ENCODE measurements at regions not wholly inside any gene's neighbourhood (a gene's known extent, or its start where the extent isn't known, plus 50 kb on each side); places are given as distances from the start of the nearest gene placed in this dataset.
"Not testable (repeated sequence)": the region's sequence is repeated elsewhere in the genome, so short reads cannot be mapped to it uniquely, and the experiment has no call there.

DNA sequence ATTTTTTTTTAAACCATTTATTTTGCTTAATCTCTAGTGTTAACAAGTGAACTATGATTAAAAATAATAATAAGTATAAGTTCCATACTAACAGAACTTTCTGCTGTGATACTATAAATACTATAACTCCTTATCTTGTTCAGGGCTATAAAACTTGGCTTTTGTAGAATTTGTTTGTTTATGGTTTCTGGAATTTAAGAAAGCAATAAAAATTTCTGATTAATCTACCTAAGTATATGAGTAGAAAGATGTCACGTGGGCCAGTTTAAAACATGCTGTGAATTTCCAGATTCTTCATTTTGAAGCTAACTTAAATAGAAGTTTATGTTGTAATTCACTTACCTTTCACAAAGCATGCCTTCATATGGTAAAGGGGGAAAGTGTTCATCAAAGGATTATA lies 1236.3 kb upstream of the ACVR2A start:
- no peak for DNase-seq

DNA sequence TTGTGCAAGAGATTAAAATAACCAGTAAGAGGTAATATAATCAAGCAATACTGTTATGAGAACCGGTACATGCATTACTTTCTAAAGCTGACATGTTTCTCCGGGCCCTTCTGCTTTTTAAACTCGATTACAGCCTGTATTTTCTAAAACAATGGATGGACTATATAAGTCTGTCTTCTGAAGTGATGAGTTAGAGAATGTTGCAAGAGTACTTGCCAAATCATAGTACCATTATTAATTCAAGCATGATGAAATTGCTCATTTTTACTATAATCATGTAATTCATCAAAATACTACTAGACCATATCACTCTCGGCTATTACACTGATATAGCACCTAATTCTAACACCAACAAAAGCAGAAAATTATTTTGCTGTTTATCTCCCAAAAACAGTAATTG lies 1240.3 kb upstream of the ACVR2A start:
- DNase-seq: no peak

DNA sequence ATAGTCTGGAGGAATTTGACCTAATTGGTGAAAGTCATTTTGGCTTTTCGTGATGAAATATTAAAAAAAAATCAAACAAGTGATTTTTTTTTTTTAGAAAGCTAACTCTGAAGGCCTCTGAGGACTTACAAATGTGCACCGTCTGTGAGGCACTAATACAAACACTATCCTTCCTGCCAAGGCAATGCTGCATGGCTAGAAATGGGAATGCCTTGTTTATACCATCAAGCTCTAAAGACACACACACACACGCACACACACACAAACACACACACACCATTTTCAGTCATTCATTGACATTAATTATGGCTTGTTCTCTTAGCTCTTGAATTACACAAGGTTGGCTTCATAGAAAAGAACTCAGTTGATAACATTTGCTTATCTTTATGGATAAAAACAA lies 1242.0 kb upstream of the ACVR2A start:
- DNase-seq: no peak

DNA sequence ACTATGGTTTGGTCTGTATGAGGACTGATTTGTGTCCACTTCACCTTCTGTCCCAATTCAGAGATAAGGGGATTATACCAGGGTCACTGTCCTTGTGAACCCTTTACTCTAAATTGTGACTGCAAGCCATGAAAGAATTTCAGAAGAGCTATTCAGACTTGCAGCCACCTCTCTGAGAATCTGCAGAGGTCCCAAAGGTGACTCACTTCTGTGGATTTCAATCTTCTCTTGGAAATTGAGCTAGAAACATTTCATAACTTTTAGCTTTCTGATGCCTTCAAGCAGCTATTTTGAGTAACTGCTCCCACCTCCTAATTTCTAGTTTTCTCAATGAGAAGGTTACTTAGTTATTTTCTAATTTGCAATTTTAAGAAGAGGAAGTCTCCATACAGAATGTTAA lies 1242.4 kb upstream of the ACVR2A start:
- no peak for DNase-seq

DNA sequence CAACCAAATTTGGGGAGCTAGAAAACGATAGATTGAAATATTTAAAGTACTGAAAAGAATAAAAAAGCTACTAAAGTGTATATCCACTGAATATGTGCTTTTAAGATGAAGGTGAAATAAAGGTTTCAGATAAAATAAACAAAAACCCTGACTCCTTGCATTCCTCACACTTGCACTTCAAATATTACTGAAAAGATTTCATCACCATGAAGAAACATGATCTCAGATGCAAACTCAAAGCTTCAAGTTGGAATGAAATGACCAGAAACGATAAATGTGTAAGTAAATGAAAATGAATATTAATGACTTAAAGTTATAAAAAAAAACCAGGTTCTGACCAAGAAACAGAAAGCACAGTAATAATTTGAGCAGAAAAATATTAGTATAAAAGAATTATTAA lies 1246.0 kb upstream of the ACVR2A start:
- no peak for DNase-seq

DNA sequence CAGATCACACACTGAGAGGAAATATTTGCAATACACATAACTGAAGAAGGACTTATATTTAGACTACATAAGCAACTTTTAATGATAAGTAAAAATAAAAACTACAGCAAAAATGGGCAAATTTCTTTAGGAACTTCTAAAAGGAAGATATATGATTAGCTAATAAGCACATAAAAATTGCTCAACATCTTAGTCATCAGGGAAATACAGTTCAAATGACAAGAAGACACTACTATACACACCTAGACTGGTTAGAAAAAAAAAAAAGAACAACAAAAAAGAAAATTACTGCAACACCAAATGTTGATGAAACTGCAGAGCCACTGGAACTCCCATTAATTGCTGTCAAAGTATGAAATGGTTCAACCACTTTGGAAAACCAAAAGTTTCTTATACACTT lies 1247.5 kb upstream of the ACVR2A start:
- DNase-seq: no peak

DNA sequence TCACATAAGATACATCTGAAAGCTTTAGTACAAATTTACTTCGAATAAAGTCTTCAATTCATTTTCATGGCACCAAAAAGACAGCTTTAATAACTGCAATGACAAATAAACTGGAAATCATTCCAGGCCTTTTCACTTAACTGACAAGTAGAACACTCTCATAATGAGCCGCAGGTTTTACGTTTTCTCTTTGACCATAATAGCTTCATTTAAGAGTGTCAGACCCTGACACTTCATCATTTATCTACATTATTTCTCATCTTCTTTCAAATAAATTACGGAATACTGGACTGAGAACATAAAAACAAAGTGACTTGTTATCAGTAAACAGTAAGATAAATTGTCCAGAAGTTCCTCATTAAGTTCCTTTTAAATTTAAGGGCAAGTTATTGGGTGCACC lies 1252.9 kb upstream of the ACVR2A start:
- DNase-seq: no peak

DNA sequence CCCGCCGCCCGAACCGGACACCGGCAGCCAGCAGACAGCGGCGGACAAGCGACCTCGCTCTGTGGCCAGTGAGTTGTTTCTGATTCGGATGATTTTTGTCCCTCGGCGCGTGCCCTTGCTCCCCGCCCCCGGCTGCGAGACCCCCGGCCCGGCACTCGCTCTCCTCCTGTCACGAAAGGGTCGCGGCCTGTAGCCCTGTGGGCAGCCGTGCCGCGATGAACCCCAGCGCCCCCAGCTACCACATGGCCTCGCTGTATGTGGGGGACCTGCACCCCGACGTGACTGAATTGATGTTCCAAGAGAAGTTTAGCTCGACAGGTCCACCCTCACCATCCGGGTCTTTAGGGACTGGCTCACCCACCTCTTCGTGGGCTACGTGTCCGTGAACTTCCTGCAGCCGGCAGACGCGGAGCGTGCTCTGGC lies 1257.5 kb upstream of the ACVR2A start:
- DNase-seq: no peak

DNA sequence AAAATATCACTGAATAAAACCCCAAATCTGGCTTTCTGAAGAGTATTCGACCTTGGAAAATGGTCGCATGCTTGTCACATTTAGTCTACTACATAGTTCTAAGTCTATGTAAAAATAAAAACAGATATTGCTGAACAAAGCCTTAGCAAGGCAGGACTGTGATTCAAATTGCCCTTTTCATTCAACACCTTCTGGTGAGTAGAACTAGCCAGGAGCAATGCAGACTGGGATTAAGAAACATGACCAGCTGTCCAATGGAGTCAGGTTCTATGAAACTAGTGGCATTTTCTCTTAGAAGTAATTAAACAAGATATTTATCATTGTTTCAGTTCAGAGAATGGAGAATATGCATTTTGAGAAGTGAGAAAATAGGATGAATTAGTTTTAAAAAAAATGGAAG lies 1260.5 kb upstream of the ACVR2A start:
- no peak for DNase-seq

DNA sequence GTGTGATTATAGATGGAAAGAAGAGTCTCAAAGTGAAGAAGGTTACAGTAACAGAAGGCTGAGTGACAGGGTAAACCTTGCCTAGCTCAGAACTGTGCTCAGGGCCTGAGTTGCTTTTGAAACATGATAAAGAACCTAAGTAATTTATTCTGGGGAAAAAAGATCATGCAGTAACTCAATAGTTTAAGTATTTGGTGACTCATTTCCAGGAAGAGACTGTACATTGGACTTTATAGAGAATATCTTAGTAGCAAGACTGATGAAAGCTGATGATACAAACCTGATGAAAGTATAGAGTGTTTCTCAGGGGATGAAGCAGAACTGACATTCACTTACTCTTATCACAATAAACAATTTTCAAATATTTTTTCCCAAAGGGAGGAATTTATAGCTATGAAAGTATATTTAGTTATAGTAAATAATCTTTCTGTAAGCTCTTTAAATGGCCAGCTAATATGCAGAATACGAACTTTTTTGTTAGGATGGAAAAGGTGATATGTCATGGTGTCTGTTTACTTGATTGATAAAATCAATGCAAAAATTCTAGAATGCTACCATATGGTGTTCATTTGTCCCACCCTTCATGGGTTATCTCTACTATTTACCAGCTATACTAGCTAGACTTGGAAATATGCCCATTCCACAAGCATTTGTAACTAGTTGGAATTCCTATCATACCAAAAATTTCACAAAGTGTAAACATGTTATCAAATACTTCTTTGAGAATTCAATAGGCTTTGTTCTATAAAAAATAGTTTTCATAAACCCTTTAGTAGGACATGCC lies 1265.5 kb upstream of the ACVR2A start:
- DNase-seq: no peak

DNA sequence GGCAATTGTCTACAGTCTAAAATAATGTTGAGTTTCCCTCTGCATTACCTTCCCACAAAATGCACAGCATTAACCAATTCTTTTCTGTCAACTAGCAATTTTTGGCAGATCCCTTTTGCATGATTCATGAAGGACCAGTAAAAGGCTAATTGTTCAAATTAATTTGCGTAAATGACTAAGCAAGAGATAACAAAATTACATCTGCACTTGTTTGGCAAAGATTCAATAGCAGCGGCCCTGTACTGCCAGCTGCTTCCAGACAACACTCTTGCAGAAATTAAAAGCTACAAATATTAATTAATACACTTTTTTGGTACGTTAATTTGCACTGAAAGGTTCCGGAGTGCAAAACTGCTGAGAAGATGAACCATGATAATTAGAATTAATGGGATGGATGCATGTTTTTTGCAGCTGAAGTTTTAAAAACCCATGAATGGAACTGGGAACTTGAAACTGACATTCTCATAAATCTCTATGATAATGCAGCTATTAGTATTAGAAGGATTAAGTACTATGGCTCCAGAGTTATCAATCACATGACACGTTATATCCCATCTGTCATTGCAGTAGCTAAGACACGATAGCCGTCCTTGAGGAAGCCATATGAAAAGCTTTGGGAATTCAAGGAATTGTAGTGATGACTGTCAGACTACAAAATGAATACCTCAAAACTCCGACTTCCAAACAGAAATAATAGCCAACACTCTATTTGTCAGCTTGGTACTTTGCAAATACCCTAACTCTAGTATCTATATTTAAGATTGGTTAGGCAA lies 1268.3 kb upstream of the ACVR2A start:
- no peak for DNase-seq

DNA sequence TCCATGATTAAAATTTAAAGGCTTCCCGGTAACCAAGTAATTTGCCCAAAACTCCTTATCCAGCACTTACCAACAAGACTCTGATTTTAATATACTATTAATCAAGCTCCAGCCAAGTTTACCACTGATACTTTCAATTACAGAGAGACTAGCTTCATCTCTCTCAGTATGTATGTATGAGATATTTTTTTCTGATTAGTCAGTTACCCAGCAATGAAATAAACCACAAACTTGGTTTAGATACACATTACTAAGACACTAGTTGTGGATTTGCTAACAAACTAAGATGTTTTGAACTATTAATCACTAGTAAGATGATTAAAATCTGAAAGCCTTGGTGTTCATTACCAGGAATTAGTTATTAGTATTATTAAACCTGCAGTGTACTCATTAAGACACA lies 1272.2 kb upstream of the ACVR2A start:
- DNase-seq: no peak

DNA sequence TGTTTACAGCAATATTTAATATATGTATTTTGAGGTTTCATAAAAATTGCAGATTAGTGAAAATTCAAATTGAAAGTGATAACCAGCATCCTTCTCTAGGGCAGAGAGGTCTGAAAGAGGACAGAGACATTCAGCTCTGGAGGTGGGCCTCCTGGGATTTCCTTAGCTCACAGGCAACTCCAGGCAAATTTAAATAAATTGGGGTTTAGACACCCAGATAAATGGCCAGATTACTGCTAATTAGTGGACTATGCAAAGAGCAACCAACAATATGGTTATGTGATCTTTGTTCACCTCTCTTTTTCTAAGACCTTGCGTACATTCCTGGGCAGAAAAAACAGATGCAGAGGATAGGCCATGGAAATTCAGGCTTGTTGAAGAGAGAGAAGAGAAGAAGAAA lies 1282.8 kb upstream of the ACVR2A start:
- no peak for DNase-seq

DNA sequence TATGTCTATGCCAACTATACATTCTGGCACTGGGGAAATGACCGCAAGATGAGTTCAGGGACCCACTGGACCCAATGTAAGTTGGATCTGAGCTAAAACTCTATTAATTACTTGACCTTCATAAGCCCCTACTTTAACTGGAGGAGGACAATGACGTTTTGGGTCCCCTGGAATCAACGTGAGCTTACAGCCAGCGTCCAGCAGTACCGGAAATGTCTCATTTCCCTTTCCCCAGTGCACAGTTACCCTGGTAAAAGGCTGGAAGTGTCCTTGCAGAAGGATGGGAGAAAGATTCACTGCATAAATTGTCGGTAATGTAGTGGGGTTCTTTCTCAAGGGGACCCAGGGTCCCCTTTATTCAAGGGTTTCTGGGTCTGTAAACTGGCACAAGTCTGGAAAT lies 1297.6 kb upstream of the ACVR2A start:
- DNase-seq: no peak

DNA sequence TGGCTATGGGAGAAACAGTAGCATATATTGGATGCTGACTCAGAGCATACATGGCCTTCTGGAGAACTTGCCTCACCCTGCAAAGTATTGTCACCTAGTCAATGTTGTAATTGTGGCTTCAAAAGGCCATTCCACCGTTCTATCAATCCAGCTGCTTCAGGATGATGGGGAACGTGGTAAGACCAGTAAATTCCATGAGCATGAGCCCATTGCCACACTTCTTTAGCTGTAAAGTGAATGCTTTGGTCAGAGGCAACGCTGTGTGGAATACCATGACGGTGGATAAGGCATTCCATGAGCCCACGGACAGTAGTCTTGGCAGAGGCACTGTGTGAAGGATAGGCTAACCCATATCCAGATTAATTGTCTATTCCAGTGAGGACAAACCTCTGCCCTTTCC lies 1300.1 kb upstream of the ACVR2A start:
- DNase-seq: no peak

DNA sequence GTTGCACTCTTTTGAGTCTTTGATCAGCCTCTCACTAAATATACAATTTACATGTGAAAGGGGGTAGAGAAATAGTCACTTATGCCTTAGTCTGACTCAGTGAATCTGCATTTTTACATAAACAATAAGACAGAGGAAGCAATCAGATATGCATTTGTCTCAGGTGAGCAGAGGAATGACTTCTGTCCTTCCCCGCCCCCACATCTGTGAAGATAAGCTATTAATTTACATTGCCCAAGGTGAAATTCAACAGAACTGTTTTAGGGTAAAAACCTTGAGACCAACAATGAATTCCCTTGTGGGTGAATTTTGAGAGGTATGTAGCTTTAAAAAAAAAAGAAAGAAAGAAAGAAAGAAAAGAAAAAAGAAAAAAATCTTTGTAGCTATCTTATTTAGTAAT lies 1302.9 kb upstream of the ACVR2A start:
- DNase-seq: no peak

DNA sequence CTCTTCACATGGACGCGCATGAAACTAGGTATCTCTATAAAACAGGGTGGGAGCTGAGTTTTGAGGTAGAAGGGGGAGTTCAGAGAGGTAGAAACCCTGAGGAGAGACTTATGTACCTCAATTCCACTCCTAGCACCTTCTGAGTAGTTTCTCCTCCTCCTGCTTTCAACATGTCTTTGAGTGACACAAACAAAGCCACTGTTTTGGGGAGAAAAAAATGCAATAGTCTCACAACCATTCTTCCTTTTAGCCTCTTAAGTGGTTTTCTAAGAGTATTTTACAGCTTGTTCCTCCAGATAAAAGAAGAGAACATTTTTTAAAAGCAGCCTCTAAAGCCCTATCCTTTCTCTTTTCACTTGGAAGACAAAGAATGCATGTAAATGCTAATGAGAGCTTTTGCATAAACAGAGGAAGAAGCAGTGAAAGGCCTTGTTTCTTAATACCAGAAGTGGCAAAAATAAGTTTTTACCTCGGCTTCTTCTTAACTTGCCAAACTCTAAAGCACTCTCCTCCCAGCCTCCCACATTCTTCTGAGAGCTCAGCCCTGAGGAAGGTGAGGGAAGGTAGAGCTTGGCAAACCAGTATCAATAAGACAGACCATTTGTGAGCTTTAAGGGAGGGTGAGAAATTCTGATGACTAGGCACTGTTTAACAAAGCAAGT lies 1304.4 kb upstream of the ACVR2A start:
- no peak for DNase-seq

DNA sequence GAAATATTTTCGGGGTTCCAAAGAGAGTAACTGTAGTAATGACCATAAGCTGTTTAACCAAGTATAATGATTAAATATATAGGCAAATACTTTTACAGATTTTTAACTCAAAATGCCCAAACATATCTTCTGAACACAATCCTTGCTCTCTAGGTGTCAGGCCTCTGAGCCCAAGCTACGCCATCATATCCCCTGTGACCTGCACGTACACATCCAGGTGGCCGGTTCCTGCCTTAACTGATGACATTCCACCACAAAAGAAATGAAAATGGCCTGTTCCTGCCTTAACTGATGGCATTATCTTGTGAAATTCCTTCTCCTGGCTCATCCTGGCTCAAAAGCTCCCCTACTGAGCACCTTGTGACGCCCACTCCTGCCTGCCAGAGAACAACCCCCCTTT lies 1305.1 kb upstream of the ACVR2A start:
- not testable (repeated sequence) for DNase-seq

DNA sequence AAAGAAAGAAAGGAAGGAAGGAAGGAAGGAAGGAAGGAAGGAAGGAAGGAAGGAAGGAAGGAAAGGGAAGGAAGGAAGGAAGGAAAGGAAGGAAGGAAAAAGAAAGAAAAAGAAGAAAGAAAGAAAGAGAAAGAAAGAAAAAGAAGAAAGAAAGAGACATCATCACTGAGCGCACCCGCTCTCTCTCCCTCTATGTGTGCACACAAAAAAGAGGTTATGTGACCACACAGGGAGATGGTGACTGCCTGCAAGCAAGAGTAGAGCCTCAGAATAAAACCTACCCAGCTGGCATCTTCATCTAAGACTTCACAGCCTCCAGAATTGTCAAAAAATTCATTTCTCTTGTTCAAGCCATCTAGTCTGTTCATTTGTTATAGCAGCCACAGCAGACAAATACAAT lies 1307.4 kb upstream of the ACVR2A start:
- DNase-seq: no peak

DNA sequence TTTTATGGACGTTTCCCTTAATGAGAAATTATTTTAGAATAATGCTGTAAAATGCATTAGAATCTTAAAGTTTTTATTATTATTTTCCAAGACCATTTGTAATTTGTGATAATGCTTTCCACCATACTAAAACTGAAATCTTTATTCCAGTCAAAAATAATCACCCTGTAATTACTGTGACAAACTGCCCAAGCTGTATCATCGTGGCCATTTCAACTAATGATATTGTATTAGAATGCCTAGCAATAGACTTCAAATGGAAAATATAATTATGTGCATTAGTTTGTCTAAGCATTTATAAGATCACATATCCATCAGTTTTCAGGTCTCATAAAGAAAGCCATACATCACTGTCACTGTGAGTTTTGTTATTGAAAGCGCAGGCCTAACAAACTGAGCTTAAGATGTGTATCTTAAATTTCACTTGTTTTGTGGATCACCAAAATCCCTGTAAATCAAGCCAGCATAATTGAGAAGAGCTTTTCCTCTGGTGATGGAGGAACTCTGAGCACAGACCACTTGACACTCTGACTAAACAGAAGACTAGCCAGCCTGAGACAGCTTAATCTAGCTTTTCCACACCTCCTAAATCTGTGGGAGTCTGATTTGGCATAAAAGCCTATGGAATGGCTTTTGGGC lies 1312.2 kb upstream of the ACVR2A start:
- DNase-seq: no peak

DNA sequence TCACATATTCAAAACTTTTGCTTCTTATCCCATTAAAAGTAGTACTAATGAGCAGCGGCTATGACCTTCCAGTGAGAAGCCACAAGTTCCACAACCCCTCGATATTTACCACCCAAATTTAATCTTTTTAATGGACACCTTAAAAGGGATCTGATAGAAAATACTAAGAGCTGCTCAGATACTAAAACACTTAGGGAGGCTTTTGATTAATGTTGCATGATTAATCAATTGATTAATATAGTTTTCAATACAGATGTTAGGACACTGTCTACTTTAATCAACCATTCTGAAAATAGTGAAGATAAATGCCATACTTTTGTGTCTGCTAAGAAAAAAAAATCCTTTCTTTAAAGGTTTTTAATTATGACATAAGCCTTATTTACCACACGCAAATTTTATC lies 1312.8 kb upstream of the ACVR2A start:
- DNase-seq: no peak

DNA sequence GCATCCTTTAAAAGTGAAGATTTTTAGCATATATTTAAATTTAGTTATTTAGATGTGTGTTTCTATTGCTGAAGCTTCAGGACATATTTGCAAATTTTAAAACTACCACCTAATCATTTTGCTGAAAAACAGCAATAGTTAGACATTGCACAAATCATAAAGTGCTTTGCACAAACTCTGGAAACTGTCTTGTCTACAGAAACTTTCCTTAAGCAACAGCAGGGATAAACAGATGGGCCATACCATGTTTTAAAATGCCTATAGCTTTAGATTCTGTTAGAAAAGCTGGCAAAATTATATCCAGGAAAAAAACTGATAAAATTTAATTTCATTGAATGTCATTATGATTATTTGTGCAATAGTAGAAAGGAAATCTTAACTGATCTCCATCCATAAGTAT lies 1313.9 kb upstream of the ACVR2A start:
- DNase-seq: no peak

DNA sequence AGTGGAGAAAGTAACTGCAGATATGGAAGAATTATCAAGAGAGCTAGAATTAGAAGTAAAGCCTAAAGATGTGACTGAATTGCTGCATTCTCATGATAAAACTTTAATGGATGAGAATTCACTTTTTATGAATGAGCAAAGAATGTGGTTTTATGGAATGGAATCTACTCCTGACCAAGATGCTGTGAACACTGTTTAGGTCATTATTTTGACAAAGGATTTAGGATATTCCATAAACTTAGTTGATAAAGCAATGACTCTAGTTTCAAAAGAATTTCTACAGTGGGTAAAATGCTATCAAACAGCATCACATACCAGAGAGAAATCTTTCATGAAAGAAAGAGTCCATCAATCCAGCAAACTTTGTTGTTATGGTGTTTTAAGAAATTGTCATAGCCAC lies 1317.7 kb upstream of the ACVR2A start:
- no peak for DNase-seq

DNA sequence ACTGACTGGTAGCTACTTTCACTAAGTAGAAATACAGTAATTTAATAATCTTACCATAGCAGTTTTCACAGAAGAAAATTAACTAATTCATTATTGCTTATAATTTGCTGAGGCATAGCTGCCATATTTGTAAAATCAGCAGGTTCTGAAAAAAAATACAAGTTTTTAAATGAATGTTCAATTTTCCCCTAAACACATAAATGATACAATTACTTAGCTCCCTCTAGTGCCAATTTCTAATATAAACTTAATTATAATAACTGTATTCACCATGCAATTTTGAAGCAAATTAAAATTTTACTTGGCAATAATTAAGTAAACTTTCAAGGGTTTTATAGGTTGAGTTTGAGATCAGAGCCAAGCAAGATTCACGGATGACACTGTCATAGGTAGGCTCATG lies 1321.6 kb upstream of the ACVR2A start:
- no peak for DNase-seq

Measured in NCI-H187 treated with DMSO at 0.1 percent for 48 hours (cell line).